Endothelial cell of hepatic sinusoid (primary cell): ENCODE measurements at regions not wholly inside any gene's neighbourhood (a gene's known extent, or its start where the extent isn't known, plus 50 kb on each side); places are given as distances from the start of the nearest gene placed in this dataset.

ENCODE experiments used
- in situ Hi-C: cut with HindIII; loops from 2 replicates; pipeline ENCODE4 v1.10.0; 2017; ENCODE audit warnings: low sequenced_read_pairs

GRCh38 chr5:6178846-6179532 is 199.4 kb downstream of the MED10 start:
- in situ Hi-C loops = no loop called here

DNA sequence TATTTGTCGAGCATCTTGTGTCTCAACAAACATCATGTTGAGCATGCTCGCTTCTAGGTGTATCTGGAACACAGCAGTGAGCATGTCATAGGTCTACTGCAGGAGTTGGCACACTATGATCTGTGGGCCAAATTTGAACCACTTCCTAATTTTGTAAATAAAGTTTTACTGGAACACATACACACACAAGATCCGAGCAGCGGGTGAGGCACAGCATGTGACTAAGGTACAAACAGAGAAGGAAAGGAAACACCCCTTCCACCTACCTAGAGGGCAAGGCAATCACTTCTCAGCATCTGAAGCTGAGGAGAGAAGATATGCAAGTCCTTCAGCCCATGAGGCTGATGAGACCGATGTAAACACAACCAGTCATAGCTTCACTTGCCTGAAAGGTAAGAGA is 200.4 kb downstream of the MED10 start:
- in situ Hi-C loops = no loop called here

DNA sequence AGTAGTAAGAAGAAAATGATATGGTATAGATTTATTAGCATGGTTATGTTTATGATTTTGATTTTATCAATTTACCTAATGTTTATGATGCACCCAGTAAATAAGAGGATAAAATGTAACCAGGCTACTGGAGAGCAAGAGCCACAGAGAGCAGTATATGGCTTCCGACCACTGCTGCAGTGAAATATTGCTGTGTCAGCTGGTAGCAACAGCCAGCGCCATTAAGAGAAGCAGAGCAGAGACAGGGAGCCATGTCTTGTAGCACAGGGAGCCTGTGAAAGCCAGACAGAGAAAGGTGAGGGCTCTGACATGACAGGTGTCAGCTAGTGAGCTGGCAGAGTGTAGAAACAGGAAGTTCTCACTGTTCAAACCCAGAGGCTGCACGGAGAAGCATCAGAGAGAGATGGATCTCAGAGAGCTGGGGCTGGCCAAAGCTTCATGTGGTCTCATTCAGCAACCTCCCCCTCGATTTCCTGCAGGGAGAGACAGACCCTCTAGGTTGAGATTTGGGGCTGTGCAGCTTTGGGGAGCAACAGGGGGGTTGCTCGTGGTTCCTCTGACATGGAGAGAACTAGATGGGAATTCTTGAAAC is 202.1 kb downstream of the MED10 start:
- in situ Hi-C loops = no loop called here

- in situ Hi-C loops = no loop called here
Observed at GRCh38 chr5:6175172-6175854, 203.0 kb downstream of the MED10 start.

- in situ Hi-C loops = no loop called here
Observed at GRCh38 chr5:6169660-6170059, 208.7 kb downstream of the MED10 start.

- in situ Hi-C loops = no loop called here
Observed at GRCh38 chr5:6166698-6167394, 211.5 kb downstream of the MED10 start.

GRCh38 chr5:6163913-6164312 is 214.4 kb downstream of the MED10 start:
- in situ Hi-C loops = loop anchor here (5.0 kb wide), 1 partner anchor 88 kb away; no protein-coding TSS in a partner anchor

GRCh38 chr5:6162175-6162574 is 216.2 kb downstream of the MED10 start:
- in situ Hi-C loops = loop anchor here (5.0 kb wide), 1 partner anchor 90 kb away; no protein-coding TSS in a partner anchor

DNA sequence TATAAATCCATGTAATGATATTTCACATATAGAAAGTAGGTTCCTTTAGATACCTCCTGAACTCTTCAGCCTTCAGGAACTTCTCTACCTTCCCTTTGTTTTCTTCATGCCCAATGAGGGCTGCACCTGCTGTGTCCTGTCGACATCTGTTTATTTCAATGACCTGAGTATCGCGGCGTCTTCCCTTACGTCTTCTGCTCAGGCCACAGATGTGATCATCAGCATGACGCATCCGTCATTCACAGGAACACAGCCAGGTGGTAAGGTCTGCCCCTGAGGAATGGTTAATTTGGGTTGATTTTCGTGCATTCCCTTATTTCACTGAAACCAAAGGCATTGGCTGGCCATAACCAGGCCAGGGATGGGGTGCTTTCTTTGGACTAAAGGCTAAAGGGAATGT is 217.1 kb downstream of the MED10 start:
- in situ Hi-C loops = loop anchor here (5.0 kb wide), 1 partner anchor 91 kb away; no protein-coding TSS in a partner anchor

GRCh38 chr5:6159832-6160430 is 218.4 kb downstream of the MED10 start:
- in situ Hi-C loops = loop anchor here (5.0 kb wide), 1 partner anchor 92 kb away; no protein-coding TSS in a partner anchor

GRCh38 chr5:6158974-6159831 is 219.1 kb downstream of the MED10 start:
- in situ Hi-C loops = no loop called here

GRCh38 chr5:6154216-6154615 is 224.1 kb downstream of the MED10 start:
- in situ Hi-C loops = no loop called here

- in situ Hi-C loops = no loop called here
Observed at GRCh38 chr5:6146271-6146670, 232.1 kb downstream of the MED10 start.

DNA sequence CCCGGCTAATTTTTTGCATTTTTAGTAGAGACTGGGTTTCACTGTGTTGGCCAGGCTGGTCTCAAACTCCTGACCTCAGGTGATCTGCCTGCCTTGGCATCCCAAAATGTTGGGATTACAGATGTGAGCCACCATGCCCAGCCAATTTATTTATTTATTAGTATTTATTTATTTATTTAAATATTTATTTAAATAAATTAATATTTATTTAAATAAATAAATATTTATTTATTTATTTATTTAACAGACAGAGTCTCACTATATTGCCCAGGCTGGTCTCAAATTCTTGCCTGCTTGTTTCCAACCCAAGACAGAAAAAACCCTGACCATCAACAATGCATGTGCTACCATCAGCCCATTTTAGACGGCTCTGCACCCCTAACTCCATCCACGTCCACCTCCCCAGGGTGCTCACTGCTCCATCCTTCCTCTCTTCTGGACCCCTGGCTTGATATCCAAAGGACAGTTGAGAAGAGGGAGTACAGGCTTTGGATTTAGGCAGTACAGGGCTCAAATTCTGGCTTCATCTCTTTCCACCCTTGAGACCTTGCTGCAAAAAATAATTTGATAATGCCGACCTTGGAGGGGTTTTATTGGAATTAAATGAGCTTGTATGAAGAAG is 232.6 kb downstream of the MED10 start:
- in situ Hi-C loops = no loop called here

DNA sequence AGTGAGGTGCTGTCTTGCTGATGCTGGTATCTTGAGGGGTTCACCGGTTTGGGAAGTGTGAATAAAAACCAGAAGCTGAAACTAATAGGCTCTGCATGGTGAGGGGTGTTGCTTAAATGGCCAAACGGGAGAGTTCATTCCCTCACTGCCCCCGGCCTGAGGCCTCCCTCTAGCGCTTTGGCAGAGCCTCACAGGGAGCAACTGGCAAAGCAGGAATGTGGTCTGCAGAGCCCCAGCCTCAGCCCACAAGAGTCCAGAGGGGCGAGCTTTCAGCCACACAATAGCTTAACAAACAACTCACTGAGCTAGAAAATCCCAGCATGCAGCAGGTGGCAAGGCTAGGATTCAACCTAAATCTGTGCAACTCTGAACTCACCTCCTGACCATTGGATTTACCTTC is 234.8 kb downstream of the MED10 start:
- in situ Hi-C loops = no loop called here

- in situ Hi-C loops = no loop called here
Observed at GRCh38 chr5:6142353-6142752, 236.0 kb downstream of the MED10 start.

- in situ Hi-C loops = no loop called here
Observed at GRCh38 chr5:6140219-6140618, 238.1 kb downstream of the MED10 start.

DNA sequence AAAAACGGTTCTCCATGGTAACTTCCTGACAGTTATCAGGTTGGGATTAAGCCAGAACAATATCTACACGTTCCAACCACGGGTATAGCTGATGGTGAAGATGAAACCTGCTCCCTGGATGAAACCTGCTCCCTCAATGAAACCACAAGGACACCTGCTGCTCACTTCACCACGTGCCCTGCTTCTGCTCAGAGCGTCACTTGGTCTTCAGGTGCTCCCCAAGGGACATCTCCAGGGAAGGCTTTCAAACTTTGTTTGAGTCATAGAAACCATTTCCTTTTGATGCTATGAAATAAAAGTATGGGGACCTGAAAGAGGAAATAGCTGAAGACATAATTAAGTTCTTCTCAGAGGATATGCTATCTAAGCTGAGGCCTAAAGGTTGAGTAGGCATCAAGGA is 242.4 kb downstream of the MED10 start:
- in situ Hi-C loops = no loop called here

DNA sequence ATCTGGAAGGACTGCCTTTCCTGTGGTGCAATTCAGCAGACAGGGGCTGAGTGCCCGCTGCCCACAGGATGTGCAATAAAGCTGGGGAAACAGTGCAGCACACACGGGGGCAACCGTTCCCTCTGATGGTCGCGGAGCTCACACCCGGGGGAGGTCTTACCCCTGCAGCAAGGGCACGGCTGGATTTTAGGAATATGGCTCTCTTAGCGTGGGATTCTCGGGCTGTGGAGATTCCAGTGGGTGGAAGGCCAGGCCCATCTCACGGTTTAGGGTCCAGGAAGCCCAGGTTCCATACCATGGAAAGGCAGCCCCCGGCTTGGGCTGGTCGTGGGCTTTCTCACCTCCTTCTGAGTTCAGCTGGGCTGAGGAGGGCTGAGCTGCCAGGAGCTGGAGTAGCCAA is 244.1 kb downstream of the MED10 start:
- in situ Hi-C loops = no loop called here

GRCh38 chr5:6125781-6126180 is 252.6 kb downstream of the MED10 start:
- in situ Hi-C loops = no loop called here
